ENCODE measurements at regions not wholly inside any gene's neighbourhood (a gene's known extent, or its start where the extent isn't known, plus 50 kb on each side); places are given as distances from the start of the nearest gene placed in this dataset.

- no peaks in the 10 kb centered on the region for H3K36me3 Mint-ChIP-seq
- no peak overlapping the region for H3K4me3 Mint-ChIP-seq
- H3K4me1 Mint-ChIP-seq = peaks cover 7% of the 10 kb centered on the region
- H3K27me3 Mint-ChIP-seq = no peaks in the 10 kb centered on the region
- DNase-seq (ENCODE audit: low spot score in 2 of 2) = no peak
- H3K27ac Mint-ChIP-seq = no peak overlapping the region
- H3K9me3 Mint-ChIP-seq = peaks cover 1% of the 10 kb centered on the region
- ATAC-seq (ENCODE audit: low read depth) = peak; percentile 31
Measured at GRCh38 chr7:116122972-116123595, 87.3 kb upstream of the TES start.

- Mint-ChIP-seq H3K4me3 (no peak overlapping the region), H3K27ac (no peak overlapping the region), H3K27me3 (no peaks in the 10 kb centered on the region), H3K4me1 (peaks cover 7% of the 10 kb centered on the region), H3K9me3 (peaks cover 5% of the 10 kb centered on the region), H3K36me3 (peaks cover 9% of the 10 kb centered on the region)
- ATAC-seq (ENCODE audit: low read depth) = no peak
- no peak for DNase-seq (ENCODE audit: low spot score in 2 of 2)
Measured at GRCh38 chr7:116128139-116128538, 82.2 kb upstream of the TES start.

- H3K4me3 Mint-ChIP-seq = no peak overlapping the region
- no peak for ATAC-seq (ENCODE audit: low read depth)
- no peaks in the 10 kb centered on the region for H3K27me3 Mint-ChIP-seq
- peaks cover 18% of the 10 kb centered on the region for H3K4me1 Mint-ChIP-seq
- H3K27ac Mint-ChIP-seq = no peak overlapping the region
- H3K36me3 Mint-ChIP-seq = peaks cover 2% of the 10 kb centered on the region
- no peaks in the 10 kb centered on the region for H3K9me3 Mint-ChIP-seq
- no peak for DNase-seq (ENCODE audit: low spot score in 2 of 2)
Measured at GRCh38 chr7:116135306-116135705, 75.0 kb upstream of the TES start.

- Mint-ChIP-seq H3K4me3 (no peak overlapping the region), H3K27ac (no peak overlapping the region), H3K27me3 (no peaks in the 10 kb centered on the region), H3K9me3 (no peaks in the 10 kb centered on the region), H3K36me3 (peaks cover 2% of the 10 kb centered on the region), H3K4me1 (peaks cover 30% of the 10 kb centered on the region)
- peak in 1 of 2 donors; percentile 59 for DNase-seq (ENCODE audit: low spot score in 2 of 2)
- ATAC-seq (ENCODE audit: low read depth) = peak; percentile 83
Measured at GRCh38 chr7:116138202-116138801, 72.0 kb upstream of the TES start.

- H3K27me3 Mint-ChIP-seq = no peaks in the 10 kb centered on the region
- no peak overlapping the region for H3K27ac Mint-ChIP-seq
- no peak for DNase-seq (ENCODE audit: low spot score in 2 of 2)
- H3K4me3 Mint-ChIP-seq = no peak overlapping the region
- no peaks in the 10 kb centered on the region for H3K9me3 Mint-ChIP-seq
- peaks cover 34% of the 10 kb centered on the region for H3K4me1 Mint-ChIP-seq
- peaks cover 2% of the 10 kb centered on the region for H3K36me3 Mint-ChIP-seq
- ATAC-seq (ENCODE audit: low read depth) = no peak
Measured at GRCh38 chr7:116139007-116139406, 71.3 kb upstream of the TES start.

GRCh38 chr7:116139807-116140206, 70.5 kb upstream of the TES start:
- DNase-seq (ENCODE audit: low spot score in 2 of 2) = no peak
- H3K36me3 Mint-ChIP-seq = peaks cover 2% of the 10 kb centered on the region
- H3K4me1 Mint-ChIP-seq = peaks cover 39% of the 10 kb centered on the region
- ATAC-seq (ENCODE audit: low read depth) = no peak
- H3K27me3 Mint-ChIP-seq = no peaks in the 10 kb centered on the region
- no peaks in the 10 kb centered on the region for H3K9me3 Mint-ChIP-seq
- no peak overlapping the region for H3K4me3 Mint-ChIP-seq
- no peak overlapping the region for H3K27ac Mint-ChIP-seq

GRCh38 chr7:116142374-116142773, 68.0 kb upstream of the TES start:
- Mint-ChIP-seq H3K4me3 (no peak overlapping the region), H3K27me3 (no peaks in the 10 kb centered on the region), H3K4me1 (peaks cover 48% of the 10 kb centered on the region), H3K9me3 (no peaks in the 10 kb centered on the region), H3K27ac (peak overlapping the region; percentile 50), H3K36me3 (peaks cover 2% of the 10 kb centered on the region)
- ATAC-seq (ENCODE audit: low read depth) = no peak
- DNase-seq (ENCODE audit: low spot score in 2 of 2) = no peak

- ATAC-seq (ENCODE audit: low read depth) (peak; percentile 77), DNase-seq (ENCODE audit: low spot score in 2 of 2) (no peak)
- H3K4me1 Mint-ChIP-seq = peaks cover 51% of the 10 kb centered on the region
- H3K36me3 Mint-ChIP-seq = peaks cover 3% of the 10 kb centered on the region
- H3K9me3 Mint-ChIP-seq = peaks cover under 1% of the 10 kb centered on the region
- peak overlapping the region; percentile 82 for H3K27ac Mint-ChIP-seq
- no peaks in the 10 kb centered on the region for H3K27me3 Mint-ChIP-seq
- no peak overlapping the region for H3K4me3 Mint-ChIP-seq
Measured at GRCh38 chr7:116142850-116143249, 67.5 kb upstream of the TES start.

GRCh38 chr7:116145245-116145852, 65.0 kb upstream of the TES start:
- Mint-ChIP-seq H3K27me3 (no peaks in the 10 kb centered on the region), H3K27ac (peak overlapping the region; percentile 82), H3K36me3 (peaks cover 7% of the 10 kb centered on the region), H3K9me3 (peaks cover 5% of the 10 kb centered on the region), H3K4me3 (peak overlapping the region; percentile 35), H3K4me1 (peaks cover 49% of the 10 kb centered on the region)
- DNase-seq (ENCODE audit: low spot score in 2 of 2) (no peak), ATAC-seq (ENCODE audit: low read depth) (no peak)

GRCh38 chr7:116148108-116148507, 62.2 kb upstream of the TES start:
- Mint-ChIP-seq H3K27ac (peak overlapping the region; percentile 2), H3K9me3 (peaks cover 5% of the 10 kb centered on the region), H3K36me3 (peaks cover 7% of the 10 kb centered on the region), H3K27me3 (no peaks in the 10 kb centered on the region), H3K4me1 (peaks cover 51% of the 10 kb centered on the region), H3K4me3 (no peak overlapping the region)
- ATAC-seq (ENCODE audit: low read depth) = no peak
- DNase-seq (ENCODE audit: low spot score in 2 of 2) = no peak

- ATAC-seq (ENCODE audit: low read depth) (no peak), DNase-seq (ENCODE audit: low spot score in 2 of 2) (no peak)
- Mint-ChIP-seq H3K4me3 (peak overlapping the region; percentile 12), H3K27ac (peak overlapping the region; percentile 2), H3K36me3 (peaks cover 7% of the 10 kb centered on the region), H3K4me1 (peaks cover 49% of the 10 kb centered on the region), H3K9me3 (peaks cover 5% of the 10 kb centered on the region), H3K27me3 (no peaks in the 10 kb centered on the region)
Measured at GRCh38 chr7:116148626-116149025, 61.7 kb upstream of the TES start.

- H3K4me3 Mint-ChIP-seq = peak overlapping the region; percentile 63
- no peaks in the 10 kb centered on the region for H3K27me3 Mint-ChIP-seq
- H3K9me3 Mint-ChIP-seq = peaks cover 5% of the 10 kb centered on the region
- peak; percentile 85 for ATAC-seq (ENCODE audit: low read depth)
- peaks cover 47% of the 10 kb centered on the region for H3K4me1 Mint-ChIP-seq
- peaks cover 7% of the 10 kb centered on the region for H3K36me3 Mint-ChIP-seq
- peak overlapping the region; percentile 60 for H3K27ac Mint-ChIP-seq
- DNase-seq (ENCODE audit: low spot score in 2 of 2) = no peak
Measured at GRCh38 chr7:116150588-116150987, 59.8 kb upstream of the TES start.

GRCh38 chr7:116152276-116152675, 58.1 kb upstream of the TES start:
- Mint-ChIP-seq H3K4me1 (peaks cover 45% of the 10 kb centered on the region), H3K36me3 (peaks cover 11% of the 10 kb centered on the region), H3K9me3 (peaks cover 5% of the 10 kb centered on the region), H3K27ac (peak overlapping the region; percentile 75), H3K27me3 (no peaks in the 10 kb centered on the region), H3K4me3 (peak overlapping the region; percentile 60)
- peak; percentile 48 for ATAC-seq (ENCODE audit: low read depth)
- DNase-seq (ENCODE audit: low spot score in 2 of 2) = no peak

GRCh38 chr7:116153050-116153449, 57.3 kb upstream of the TES start:
- peaks cover 9% of the 10 kb centered on the region for H3K36me3 Mint-ChIP-seq
- ATAC-seq (ENCODE audit: low read depth) (no peak), DNase-seq (ENCODE audit: low spot score in 2 of 2) (no peak)
- H3K27ac Mint-ChIP-seq = peak overlapping the region; percentile 75
- H3K4me1 Mint-ChIP-seq = peaks cover 45% of the 10 kb centered on the region
- no peaks in the 10 kb centered on the region for H3K27me3 Mint-ChIP-seq
- H3K4me3 Mint-ChIP-seq = peak overlapping the region; percentile 77
- peaks cover 3% of the 10 kb centered on the region for H3K9me3 Mint-ChIP-seq
